ENCODE measurements at regions not wholly inside any gene's neighbourhood (a gene's known extent, or its start where the extent isn't known, plus 50 kb on each side); places are given as distances from the start of the nearest gene placed in this dataset.

GRCh38 chr3:30225021-30225420 is 381.4 kb upstream of the TGFBR2 start:
- H3K36me3 ChIP-seq (ENCODE audit: insufficient read depth, low read depth, low read length), result no peaks in the 10 kb centered on the region
- no peak overlapping the region for H3K27ac ChIP-seq (ENCODE audit: low read length)
- H3K4me1 ChIP-seq (ENCODE audit: insufficient read depth, low read length), result no peaks in the 10 kb centered on the region
- H3K4me3 ChIP-seq (ENCODE audit: low read length), result no peak overlapping the region
- no peaks in the 10 kb centered on the region for H3K9me3 ChIP-seq (ENCODE audit: insufficient read depth, low read depth, low read length)
- H3K27me3 ChIP-seq (ENCODE audit: insufficient read depth, low read length), result no peaks in the 10 kb centered on the region
- H3K9ac ChIP-seq (ENCODE audit: low read depth, low read length), result no peak overlapping the region

- no peaks in the 10 kb centered on the region for H3K9me3 ChIP-seq (ENCODE audit: insufficient read depth, low read depth, low read length)
- no peaks in the 10 kb centered on the region for H3K27me3 ChIP-seq (ENCODE audit: insufficient read depth, low read length)
- no peak overlapping the region for H3K4me3 ChIP-seq (ENCODE audit: low read length)
- no peaks in the 10 kb centered on the region for H3K36me3 ChIP-seq (ENCODE audit: insufficient read depth, low read depth, low read length)
- H3K9ac ChIP-seq (ENCODE audit: low read depth, low read length), result no peak overlapping the region
- peaks cover 4% of the 10 kb centered on the region; the same call in 1 of the 2 replicates for H3K4me1 ChIP-seq (ENCODE audit: insufficient read depth, low read length)
- no peak overlapping the region for H3K27ac ChIP-seq (ENCODE audit: low read length)
Observed at GRCh38 chr3:30226601-30227151, 379.7 kb upstream of the TGFBR2 start.

GRCh38 chr3:30227571-30228301 is 378.7 kb upstream of the TGFBR2 start:
- Histone ChIP-seq H3K27ac (ENCODE audit: low read length) (no peak overlapping the region), H3K4me3 (ENCODE audit: low read length) (no peak overlapping the region), H3K9ac (ENCODE audit: low read depth, low read length) (no peak overlapping the region), H3K9me3 (ENCODE audit: insufficient read depth, low read depth, low read length) (no peaks in the 10 kb centered on the region), H3K36me3 (ENCODE audit: insufficient read depth, low read depth, low read length) (no peaks in the 10 kb centered on the region), H3K4me1 (ENCODE audit: insufficient read depth, low read length) (peaks cover 10% of the 10 kb centered on the region), H3K27me3 (ENCODE audit: insufficient read depth, low read length) (no peaks in the 10 kb centered on the region)

- H3K27ac ChIP-seq (ENCODE audit: low read length), result no peak overlapping the region
- H3K36me3 ChIP-seq (ENCODE audit: insufficient read depth, low read depth, low read length), result no peaks in the 10 kb centered on the region
- H3K9ac ChIP-seq (ENCODE audit: low read depth, low read length), result no peak overlapping the region
- H3K4me1 ChIP-seq (ENCODE audit: insufficient read depth, low read length), result peaks cover 10% of the 10 kb centered on the region
- H3K4me3 ChIP-seq (ENCODE audit: low read length), result no peak overlapping the region
- no peaks in the 10 kb centered on the region for H3K9me3 ChIP-seq (ENCODE audit: insufficient read depth, low read depth, low read length)
- H3K27me3 ChIP-seq (ENCODE audit: insufficient read depth, low read length), result no peaks in the 10 kb centered on the region
Observed at GRCh38 chr3:30228302-30228631, 378.1 kb upstream of the TGFBR2 start.

GRCh38 chr3:30231277-30232141 is 374.9 kb upstream of the TGFBR2 start:
- Histone ChIP-seq H3K27ac (ENCODE audit: low read length) (no peak overlapping the region), H3K36me3 (ENCODE audit: insufficient read depth, low read depth, low read length) (no peaks in the 10 kb centered on the region), H3K27me3 (ENCODE audit: insufficient read depth, low read length) (no peaks in the 10 kb centered on the region), H3K9ac (ENCODE audit: low read depth, low read length) (no peak overlapping the region), H3K4me3 (ENCODE audit: low read length) (no peak overlapping the region), H3K4me1 (ENCODE audit: insufficient read depth, low read length) (peaks cover 10% of the 10 kb centered on the region), H3K9me3 (ENCODE audit: insufficient read depth, low read depth, low read length) (no peaks in the 10 kb centered on the region)

- Histone ChIP-seq H3K4me3 (ENCODE audit: low read length) (no peak overlapping the region), H3K27me3 (ENCODE audit: insufficient read depth, low read length) (no peaks in the 10 kb centered on the region), H3K9me3 (ENCODE audit: insufficient read depth, low read depth, low read length) (no peaks in the 10 kb centered on the region), H3K4me1 (ENCODE audit: insufficient read depth, low read length) (peaks cover 10% of the 10 kb centered on the region), H3K36me3 (ENCODE audit: insufficient read depth, low read depth, low read length) (no peaks in the 10 kb centered on the region), H3K9ac (ENCODE audit: low read depth, low read length) (no peak overlapping the region), H3K27ac (ENCODE audit: low read length) (no peak overlapping the region)
Observed at GRCh38 chr3:30232142-30232541, 374.3 kb upstream of the TGFBR2 start.

- Histone ChIP-seq H3K27ac (ENCODE audit: low read length) (no peak overlapping the region), H3K9me3 (ENCODE audit: insufficient read depth, low read depth, low read length) (no peaks in the 10 kb centered on the region; the same call in 1 of the 2 replicates), H3K9ac (ENCODE audit: low read depth, low read length) (no peak overlapping the region), H3K27me3 (ENCODE audit: insufficient read depth, low read length) (no peaks in the 10 kb centered on the region), H3K4me3 (ENCODE audit: low read length) (no peak overlapping the region), H3K36me3 (ENCODE audit: insufficient read depth, low read depth, low read length) (no peaks in the 10 kb centered on the region), H3K4me1 (ENCODE audit: insufficient read depth, low read length) (peaks cover 10% of the 10 kb centered on the region)
Observed at GRCh38 chr3:30233913-30234646, 372.3 kb upstream of the TGFBR2 start.

- Histone ChIP-seq H3K27me3 (ENCODE audit: insufficient read depth, low read length) (no peaks in the 10 kb centered on the region), H3K4me3 (ENCODE audit: low read length) (no peak overlapping the region), H3K4me1 (ENCODE audit: insufficient read depth, low read length) (peaks cover 10% of the 10 kb centered on the region), H3K9ac (ENCODE audit: low read depth, low read length) (no peak overlapping the region), H3K27ac (ENCODE audit: low read length) (no peak overlapping the region), H3K9me3 (ENCODE audit: insufficient read depth, low read depth, low read length) (no peaks in the 10 kb centered on the region; the same call in 1 of the 2 replicates), H3K36me3 (ENCODE audit: insufficient read depth, low read depth, low read length) (no peaks in the 10 kb centered on the region)
Observed at GRCh38 chr3:30236011-30236410, 370.4 kb upstream of the TGFBR2 start.

- no peak overlapping the region for H3K27ac ChIP-seq (ENCODE audit: low read length)
- no peak overlapping the region for H3K9ac ChIP-seq (ENCODE audit: low read depth, low read length)
- H3K4me3 ChIP-seq (ENCODE audit: low read length), result no peak overlapping the region
- H3K27me3 ChIP-seq (ENCODE audit: insufficient read depth, low read length), result no peaks in the 10 kb centered on the region
- H3K9me3 ChIP-seq (ENCODE audit: insufficient read depth, low read depth, low read length), result no peaks in the 10 kb centered on the region; the same call in 1 of the 2 replicates
- no peaks in the 10 kb centered on the region for H3K36me3 ChIP-seq (ENCODE audit: insufficient read depth, low read depth, low read length)
- H3K4me1 ChIP-seq (ENCODE audit: insufficient read depth, low read length), result peaks cover 5% of the 10 kb centered on the region; the same call in 1 of the 2 replicates
Observed at GRCh38 chr3:30241721-30242120, 364.7 kb upstream of the TGFBR2 start.

GRCh38 chr3:30245858-30246622 is 360.4 kb upstream of the TGFBR2 start:
- no peaks in the 10 kb centered on the region for H3K9me3 ChIP-seq (ENCODE audit: insufficient read depth, low read depth, low read length)
- peaks cover 5% of the 10 kb centered on the region; the same call in 1 of the 2 replicates for H3K4me1 ChIP-seq (ENCODE audit: insufficient read depth, low read length)
- H3K9ac ChIP-seq (ENCODE audit: low read depth, low read length), result no peak overlapping the region
- H3K27ac ChIP-seq (ENCODE audit: low read length), result no peak overlapping the region
- no peak overlapping the region for H3K4me3 ChIP-seq (ENCODE audit: low read length)
- no peaks in the 10 kb centered on the region for H3K27me3 ChIP-seq (ENCODE audit: insufficient read depth, low read length)
- no peaks in the 10 kb centered on the region for H3K36me3 ChIP-seq (ENCODE audit: insufficient read depth, low read depth, low read length)

GRCh38 chr3:30248423-30248822 is 358.0 kb upstream of the TGFBR2 start:
- H3K4me3 ChIP-seq (ENCODE audit: low read length), result no peak overlapping the region
- no peak overlapping the region for H3K9ac ChIP-seq (ENCODE audit: low read depth, low read length)
- H3K36me3 ChIP-seq (ENCODE audit: insufficient read depth, low read depth, low read length), result no peaks in the 10 kb centered on the region
- no peak overlapping the region for H3K27ac ChIP-seq (ENCODE audit: low read length)
- H3K4me1 ChIP-seq (ENCODE audit: insufficient read depth, low read length), result peaks cover 5% of the 10 kb centered on the region; the same call in 1 of the 2 replicates
- no peaks in the 10 kb centered on the region for H3K27me3 ChIP-seq (ENCODE audit: insufficient read depth, low read length)
- no peaks in the 10 kb centered on the region for H3K9me3 ChIP-seq (ENCODE audit: insufficient read depth, low read depth, low read length)
